Activated CD4-positive, CD25-positive, alpha-beta regulatory T cell (primary cell): ENCODE measurements at regions not wholly inside any gene's neighbourhood (a gene's known extent, or its start where the extent isn't known, plus 50 kb on each side); places are given as distances from the start of the nearest gene placed in this dataset.

Experiments used
- DNase-seq, 4 experiments: peaks; one replicate each; lab custom pipeline; 2025; lab: John Stamatoyannopoulos, UW

- peak in 3 of 4 experiments; percentile 7 to 23 (median 14) for DNase-seq
Observed at GRCh38 chr6:26311385-26312095, 53.5 kb upstream of the BTN3A2 start.

GRCh38 chr6:26312096-26312463 is 52.9 kb upstream of the BTN3A2 start:
- no peak for DNase-seq

- peak; percentile 50 to 68 (median 56) for DNase-seq
Observed at GRCh38 chr6:26312501-26313397, 52.2 kb upstream of the BTN3A2 start.
